NOMO-1 treated with DMSO at 0.1 percent for 48 hours (cell line): ENCODE measurements at regions not wholly inside any gene's neighbourhood (a gene's known extent, or its start where the extent isn't known, plus 50 kb on each side); places are given as distances from the start of the nearest gene placed in this dataset.

Experiments
- DNase-seq: peaks from one replicate; lab custom pipeline; 2025; ENCODE audit not compliant: unreplicated experiment; lab: John Stamatoyannopoulos, UW

DNA sequence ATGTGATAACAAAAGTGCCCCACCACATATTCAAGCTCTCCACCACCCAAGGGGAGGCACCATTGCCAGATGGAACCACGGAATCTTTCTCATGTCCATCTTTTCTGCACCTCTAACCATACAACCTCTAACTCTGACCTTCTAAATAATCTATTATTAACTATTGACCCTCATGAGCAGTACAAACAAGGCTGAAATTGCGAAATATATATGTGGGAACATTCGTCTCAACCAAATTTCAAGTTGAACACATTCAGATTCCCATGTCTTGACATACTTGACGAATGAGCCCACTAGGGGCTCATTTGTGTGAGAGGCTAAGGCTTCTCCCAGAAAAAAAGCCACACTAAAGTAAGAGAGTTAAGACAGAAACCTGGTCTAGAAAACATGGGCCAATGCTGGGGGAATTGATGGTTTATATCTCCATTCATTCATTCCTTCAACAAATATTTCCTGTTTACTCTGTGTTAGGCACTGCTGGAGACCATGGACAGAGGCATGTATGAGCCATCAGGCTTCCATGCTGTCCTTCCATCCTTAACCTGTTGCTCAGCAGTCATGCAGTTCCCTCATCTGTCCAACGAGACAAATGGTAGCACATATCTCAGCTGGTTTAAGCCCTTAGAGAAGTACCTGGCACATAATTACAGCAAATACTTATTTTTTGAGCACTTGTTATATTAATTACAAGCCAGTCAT, 130.4 kb downstream of the ESM1 start:
- no peak for DNase-seq

DNA sequence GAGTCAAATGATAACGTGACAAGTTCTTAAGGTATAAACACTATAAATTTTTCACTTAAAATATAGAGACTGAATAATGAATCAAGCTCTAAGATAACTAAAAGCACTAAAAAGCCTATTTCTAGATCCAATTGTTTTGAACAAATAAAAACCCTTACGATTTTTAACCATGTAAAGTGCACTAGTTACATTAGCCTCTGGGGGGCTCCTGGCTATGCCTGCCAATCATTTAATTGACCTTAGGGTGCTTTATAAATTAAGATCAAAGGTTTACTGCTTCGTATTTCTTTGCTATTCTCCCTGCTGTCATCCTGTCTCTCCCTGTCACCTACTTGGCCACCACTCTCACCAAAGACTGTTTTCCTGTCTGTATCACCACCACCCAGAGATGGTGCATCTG, 133.4 kb downstream of the ESM1 start:
- no peak for DNase-seq

DNA sequence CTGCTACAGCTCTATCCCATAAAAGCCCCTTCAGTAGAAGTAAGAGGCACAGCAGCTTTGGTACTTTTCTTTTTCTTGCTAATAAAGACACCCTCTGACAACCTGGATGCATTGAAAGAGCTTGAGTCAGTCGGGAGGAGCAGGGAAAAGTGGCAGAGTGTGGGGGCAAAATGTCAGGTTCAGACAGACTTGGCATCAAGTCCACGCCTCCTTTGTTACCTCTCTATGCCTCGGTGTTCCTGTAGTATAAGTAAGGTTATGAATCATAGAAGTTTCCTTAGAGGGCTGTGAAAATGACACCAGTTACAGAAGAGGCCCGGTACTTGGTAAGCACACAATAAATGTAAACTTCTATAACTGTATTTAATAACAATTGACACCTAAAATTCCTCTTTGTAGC, 133.9 kb downstream of the ESM1 start:
- no peak for DNase-seq

DNA sequence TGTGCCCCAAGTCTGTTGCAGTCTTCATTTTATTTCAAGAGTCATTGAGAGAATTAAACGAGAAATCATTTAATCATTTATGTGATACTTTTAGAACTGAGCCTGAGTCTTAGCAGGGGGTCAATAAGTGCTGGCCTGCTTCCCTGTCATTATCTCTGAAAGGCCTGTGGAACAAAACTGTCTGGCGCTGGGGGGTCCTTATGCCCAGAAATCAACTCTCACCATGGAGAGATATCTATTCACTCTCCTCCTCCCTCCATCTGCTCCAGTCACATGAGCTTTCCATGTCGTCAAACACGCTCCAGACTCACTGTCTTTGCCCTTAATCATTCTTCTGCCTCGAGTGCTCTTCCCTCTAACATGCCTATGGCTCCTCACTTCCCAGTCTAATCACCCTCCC, 136.8 kb downstream of the ESM1 start:
- no peak for DNase-seq

DNA sequence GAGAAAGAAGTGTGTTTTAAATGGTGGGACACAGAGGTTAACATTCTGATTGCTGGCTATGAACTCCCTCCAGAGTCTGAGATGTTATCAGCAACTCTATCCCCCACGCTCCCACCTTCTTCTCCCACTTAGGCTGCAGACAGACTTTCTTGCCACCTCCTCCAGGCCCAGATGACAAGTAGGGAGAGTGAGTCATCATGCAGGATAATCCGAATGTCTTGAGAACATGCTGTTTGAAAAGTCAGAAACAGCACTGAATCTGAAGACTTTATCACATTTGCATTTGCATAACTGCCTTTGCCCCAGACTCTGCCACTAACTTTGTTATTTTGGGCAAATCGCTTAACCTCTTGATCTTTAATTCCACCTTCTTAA, 139.8 kb downstream of the ESM1 start:
- no peak for DNase-seq

DNA sequence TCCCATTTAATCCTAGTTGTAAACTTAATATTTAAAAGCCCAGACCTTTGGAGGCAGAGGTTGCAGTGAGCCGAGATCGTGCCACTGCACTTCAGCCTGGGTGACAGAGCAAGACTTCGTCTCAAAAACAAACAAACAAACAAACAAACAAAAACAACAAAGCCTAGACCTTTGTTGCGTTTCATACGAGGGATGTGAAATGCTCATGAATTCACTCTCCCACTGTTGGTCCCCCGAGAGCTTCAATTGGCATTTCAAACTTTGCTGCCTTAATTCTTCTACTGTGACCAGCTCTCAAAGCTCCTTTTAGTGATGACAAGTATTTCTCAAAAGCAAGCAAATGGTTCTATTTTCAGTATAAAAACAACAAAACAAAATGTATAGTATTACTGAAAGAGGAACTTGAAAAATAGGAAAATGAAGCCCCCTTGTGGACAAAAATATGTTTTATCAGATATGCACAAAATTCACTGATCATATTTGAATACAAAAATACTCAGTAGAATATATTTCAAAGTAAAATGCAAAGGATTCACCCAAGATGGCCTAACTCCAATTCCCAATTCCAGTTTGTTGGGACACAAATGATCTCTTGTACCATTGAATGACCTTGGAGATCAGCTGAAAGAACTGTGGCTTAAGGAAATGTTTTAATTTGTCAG, 140.4 kb downstream of the ESM1 start:
- peak; percentile 80 for DNase-seq

DNA sequence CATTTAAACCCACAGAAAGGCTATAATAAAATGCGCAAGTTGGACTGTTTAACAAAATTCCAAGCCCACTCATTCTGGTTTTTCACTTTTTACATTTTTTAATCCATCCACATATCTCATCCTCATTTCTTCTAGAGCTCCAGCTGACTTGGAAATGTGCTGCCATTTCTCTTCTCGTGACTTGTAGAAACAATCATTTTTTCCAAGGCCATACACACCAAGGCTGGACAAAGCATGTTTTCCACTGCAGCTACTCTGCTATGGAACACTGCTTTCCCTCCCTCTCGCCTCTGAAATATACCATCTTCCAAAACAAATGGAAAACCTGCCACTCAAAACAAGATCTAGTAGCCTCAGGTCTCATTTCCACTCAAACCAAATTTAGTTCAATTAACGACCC, 141.1 kb downstream of the ESM1 start:
- no peak for DNase-seq

DNA sequence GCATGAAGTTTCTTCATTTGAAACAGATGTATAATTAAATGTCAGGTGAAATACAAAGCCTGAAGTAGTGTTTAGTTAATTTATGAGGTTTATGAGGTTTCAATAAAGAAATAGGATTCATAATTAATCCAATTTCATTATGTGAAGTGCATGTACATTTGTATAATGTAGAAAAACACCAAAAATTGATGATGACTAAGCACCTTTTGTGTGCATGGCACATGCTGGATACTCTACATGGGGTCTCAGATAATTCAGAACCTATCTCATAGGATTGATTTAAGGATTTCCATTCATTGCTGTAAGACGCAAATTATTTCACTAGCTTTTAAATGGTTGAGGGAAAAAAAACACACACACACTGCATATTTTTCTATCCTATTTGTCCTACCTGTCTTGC, 143.9 kb downstream of the ESM1 start:
- no peak for DNase-seq

DNA sequence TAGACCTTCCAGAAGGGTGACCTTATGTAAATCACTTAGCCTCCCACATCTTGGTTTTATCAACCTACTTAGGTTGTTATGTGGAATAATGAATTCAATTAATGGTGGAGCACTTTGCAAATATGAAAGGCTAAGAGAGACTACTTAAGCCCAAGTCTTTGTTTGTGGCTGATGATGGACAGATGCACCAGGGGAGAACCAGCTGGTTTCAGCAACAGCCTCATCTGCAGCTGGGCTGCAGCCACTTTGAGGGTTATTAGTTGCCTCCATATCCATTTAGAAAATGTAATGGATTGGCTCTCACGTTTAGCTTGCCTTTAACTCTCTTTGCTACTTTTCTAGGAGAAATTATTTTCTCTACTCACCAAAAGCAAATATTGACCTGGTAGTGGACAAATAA, 146.6 kb downstream of the ESM1 start:
- no peak for DNase-seq

DNA sequence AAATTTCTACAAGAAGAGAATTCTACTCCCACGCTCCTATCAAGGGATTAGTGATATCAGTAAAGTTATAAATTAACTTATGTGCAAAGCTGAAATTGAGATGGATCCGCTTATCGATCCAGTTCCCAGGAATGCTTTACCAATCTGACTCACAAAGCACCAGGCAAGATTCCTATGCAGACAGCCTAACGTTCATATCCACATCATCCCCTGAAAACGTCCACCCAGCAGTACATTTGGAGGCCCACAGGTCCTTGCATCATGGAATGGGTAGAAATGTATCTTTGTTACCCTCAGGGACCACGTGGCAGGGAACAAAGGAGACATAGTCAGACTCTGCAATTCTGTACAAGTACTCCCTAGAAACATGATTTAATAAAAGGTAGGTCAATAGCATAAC, 147.4 kb downstream of the ESM1 start:
- no peak for DNase-seq

DNA sequence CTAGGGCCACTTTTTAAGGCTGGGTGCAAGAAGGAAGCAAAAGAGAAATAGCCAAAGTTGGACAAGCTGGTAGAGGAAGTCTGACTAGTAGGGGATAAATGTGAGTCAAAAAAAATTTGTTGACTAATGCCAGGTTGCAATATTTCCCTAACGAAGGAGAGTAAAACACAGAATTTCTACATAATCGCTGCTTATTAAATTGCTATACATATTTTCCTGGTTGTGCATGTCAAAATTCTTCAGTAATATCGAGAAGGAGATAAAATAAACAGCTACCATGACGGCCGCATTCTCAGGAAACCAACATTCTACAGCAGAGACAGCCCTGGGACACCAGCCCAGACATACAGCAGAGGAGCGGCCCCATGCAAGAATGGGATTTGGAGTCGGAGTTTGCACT, 148.3 kb downstream of the ESM1 start:
- DNase-seq = peak; percentile 48

DNA sequence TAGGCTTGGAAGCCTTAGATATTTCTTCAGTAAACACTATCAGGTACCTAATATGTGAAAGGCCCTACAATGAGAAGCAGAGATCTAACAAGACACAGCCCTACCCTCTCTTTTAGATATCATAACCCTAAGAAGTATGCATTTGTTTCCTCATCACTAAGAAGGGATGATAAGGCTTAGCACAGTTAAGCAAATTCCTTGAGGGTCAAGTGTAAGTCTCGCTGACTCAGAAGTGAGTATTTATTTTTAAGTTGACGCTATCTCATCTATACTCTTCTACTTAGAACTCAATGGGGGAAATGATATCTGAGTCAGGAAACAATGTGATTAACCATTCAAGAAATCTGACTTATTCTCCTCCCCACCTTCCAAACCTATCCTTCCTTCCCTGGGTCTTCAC, 149.7 kb downstream of the ESM1 start:
- no peak for DNase-seq

DNA sequence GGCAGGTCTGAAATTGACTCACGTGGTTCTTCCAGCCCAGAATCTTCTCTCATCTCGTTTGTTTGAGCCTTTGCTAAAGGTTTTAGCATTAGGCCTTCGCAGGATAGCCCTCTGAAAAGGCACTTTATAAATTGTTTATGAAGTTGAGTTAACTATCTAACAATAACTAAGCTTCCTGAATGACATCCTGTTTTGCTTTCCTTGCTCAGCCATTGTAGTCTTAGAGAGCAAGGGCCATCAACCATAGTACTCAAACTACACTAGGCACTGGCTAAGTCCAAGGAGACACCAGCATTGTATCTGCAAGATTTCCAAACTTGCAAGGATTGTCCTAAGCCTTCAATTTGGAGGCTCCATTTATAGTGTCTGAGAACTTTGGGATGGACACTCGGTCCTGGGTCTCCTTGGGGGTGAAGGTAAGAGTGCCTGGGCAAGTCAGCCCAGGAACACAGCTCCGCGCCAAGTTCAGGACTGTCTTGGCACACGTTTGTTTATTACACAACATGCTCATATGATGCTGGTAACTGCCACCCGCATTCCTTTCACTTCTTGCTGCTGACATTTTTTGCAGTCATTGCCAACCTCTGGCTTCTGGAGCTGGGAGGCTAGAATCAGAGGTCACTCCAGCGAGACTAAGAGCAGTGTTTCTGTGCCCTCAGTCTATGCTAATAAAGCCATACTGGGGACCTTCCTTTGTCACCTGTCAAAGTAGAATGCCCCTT, 151.1 kb downstream of the ESM1 start:
- no peak for DNase-seq

DNA sequence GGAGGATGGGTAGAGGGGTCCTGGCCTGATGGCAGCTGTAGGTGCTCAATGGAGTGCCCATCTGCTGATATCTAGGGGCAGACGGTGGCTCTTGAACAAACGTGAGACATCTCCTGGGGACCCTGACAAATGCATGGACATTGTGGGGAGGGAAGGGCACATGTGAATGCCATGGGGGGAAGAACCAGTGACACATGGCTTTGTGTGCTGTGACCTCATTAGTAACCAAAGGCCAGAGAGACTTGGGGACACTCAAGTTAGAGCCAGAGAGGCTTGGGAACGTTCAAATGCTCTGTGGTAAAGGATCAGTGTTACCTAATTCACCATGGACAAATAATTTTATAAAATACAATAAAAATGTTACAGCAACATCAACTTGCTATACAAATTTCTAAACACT, 151.8 kb downstream of the ESM1 start:
- DNase-seq = no peak

DNA sequence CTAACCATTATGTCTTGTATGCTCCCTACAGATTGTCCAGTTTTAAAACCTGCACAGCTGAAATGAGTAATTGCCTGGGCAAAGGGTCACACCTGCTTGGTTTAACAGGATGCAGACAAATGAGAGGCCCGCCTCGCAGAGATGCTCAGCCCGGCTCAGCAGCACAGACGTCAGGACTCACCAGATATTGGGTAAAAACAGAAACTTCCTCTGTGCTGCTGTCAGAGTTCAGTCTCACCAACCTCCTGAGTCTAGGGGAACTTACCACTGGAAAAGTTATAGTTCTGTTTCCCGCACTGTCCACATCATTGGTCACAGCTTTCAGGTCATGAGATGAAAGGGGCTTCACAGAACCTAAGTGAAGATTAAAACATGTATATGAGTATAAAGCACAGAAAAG, 152.5 kb downstream of the ESM1 start:
- DNase-seq = no peak

DNA sequence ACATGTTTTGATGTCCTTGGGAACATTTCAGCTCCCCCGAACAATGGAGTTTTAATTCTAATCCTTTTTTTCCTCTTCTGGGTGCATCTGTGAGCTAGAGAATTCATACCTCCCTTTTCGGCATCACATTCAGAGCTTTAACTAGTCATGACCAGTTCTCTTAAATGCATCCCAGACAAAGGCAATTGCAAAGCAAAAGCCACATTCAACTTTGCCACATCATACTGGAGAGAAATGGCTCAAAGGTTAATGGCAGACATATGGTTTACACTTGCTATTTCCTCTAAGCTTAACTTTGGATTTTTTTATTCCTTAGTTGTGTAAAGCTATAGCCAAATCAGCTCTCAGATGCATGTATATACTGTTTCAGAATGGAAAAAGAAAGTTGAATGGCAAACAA, 153.3 kb downstream of the ESM1 start:
- no peak for DNase-seq

DNA sequence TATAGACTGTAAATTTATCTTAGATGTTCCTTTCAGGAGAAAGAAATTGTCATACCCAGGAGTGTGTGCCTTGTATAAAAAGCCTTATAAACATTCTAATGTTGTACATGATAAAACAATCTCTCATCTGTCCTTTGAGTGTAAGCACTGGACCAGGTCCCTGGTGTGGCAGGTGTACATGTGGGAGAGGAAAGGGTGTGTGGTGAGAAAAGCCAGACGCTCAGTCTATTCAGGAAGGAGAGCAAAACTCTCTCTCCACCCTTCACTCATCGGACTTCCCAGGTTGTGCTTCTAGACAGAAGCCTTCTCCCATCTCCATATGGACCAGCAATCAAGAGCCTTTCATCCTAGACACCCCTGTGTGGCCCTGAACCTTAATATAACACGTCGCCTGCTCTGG, 154.2 kb downstream of the ESM1 start:
- no peak for DNase-seq

DNA sequence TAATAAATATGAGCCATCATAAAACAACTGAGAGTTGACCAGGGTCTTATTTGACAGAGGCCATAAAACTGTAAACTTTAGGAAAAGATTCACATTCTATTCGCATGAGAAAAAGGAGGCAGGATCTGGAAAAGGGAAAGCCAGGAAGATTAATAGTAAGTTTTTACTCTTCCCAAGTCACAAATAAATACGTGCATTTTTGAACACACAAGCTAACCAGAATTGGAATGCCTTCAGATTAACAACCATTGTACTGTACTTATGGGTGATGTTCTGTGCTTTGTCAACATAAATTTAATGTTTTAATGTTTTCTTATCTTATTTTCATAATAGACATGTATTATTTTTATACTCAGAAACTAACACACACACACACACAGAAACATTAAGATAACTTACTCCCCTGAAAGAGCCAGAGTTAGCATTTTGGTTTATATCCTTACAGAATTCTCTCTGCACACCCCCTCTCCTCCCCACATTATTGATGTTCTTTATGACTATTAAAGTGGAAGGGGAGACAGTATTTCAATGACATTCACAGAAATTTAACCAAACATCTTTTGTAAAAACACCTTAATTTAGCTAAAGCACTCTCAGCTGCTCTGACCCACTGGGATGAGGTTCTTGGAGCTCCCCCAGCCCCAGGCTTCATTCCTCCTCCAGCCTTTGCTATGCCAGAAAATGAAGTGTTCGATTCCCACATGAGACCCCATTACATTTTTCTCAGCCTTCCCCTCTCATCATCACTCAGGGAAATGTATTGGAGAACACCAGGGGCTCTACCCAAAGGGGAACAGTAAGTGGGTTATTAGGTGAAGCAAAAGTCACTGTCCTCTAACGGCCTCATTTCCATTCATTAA, 155.5 kb downstream of the ESM1 start:
- no peak for DNase-seq

DNA sequence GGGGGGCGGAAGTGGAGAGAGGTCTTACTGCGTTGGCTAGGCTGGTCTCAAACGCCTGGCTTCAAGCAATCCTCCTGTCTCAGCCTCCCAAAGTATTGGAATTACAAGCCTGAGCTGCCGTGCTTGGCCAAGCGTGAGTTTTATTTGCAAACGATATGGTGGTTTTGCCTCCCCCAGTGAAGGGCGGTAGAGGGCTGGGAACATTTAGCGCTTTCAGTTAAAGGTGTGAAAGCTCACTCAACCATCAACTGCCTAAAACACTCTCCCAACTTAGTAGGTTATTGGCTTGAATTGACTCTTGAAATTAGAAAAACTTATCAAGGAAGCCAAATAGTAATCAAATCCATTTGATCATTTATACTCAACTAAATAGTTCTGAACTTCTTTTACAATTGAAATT, 156.3 kb downstream of the ESM1 start:
- no peak for DNase-seq

DNA sequence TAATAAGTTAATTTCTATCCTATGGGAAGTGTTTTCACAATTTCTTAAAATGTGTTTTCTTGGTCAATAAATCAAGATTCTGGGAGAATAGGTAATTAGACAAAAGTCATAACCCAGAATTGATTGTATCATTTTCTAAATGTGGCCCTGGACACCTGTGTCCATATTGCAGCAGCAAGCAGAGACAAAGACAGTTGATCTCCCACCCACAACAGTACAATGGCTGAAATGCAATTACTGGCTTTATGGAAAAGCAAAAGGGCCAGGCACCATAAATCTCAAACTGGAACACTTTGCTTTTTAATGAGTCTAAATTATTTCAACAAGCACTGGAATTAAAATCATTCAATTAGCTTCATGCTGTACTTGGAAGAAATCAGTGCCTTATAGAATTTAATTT, 157.2 kb downstream of the ESM1 start:
- no peak for DNase-seq

DNA sequence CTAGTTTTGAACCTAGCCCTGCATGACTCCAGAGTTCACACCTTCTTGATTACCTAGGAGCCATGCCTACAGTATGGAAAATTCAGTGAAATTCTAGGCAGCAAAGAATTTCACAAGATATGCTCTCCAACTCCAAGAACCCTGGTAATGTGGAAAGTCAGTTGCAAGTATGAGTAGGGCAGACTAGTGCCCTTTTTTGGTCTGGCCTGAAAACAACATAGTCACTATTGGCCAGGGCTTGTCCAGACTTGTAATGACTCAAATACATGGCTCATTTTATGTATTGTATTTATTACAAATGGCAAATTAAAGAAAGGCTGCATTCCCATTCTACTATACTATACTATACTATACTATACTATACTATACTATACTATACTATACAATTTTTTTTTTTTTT, 160.4 kb downstream of the ESM1 start:
- no peak for DNase-seq

DNA sequence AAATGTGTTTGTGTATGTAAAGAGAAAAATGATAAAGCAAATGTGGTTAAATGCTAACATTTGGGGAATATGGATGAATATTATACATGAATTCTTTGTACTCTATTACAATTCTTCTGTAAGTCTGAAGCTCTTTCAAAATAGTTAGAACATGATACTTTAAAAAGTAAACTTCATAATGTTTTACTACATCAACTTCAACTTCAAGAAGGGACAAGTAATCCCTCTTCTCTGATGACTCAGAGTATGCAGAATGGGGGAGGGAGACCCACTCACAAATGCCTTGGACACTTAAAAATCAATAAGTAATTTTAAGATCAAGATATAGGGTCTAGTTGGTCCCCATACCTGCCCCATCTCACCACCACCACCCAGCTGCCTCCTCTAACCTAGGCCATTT, 162.4 kb downstream of the ESM1 start:
- no peak for DNase-seq
